ENCODE measurements at regions not wholly inside any gene's neighbourhood (a gene's known extent, or its start where the extent isn't known, plus 50 kb on each side); places are given as distances from the start of the nearest gene placed in this dataset.

DNA sequence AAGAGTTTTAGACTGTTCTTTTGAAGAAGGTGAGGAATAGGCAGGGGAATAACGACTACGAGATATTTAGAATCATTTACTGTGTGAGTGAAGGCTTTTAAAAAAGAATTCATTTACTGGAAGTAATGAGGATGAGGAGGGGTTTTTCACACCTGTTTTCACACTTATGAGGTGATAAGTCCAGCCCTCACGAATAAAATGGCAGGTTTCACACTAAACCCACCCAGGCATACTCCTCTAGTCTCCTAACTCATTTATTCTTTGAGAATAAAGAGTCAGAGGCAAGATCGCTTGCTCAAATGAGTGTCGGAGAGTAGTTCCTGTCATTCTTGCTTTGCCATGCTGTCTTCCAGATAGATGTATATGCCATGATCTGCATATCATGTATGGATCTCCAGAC is 79.0 kb upstream of the ZEB2 start:
- no peak overlapping the region for H3K4me3 ChIP-seq (ENCODE audit: severe bottlenecking)
- H3K27me3 ChIP-seq (ENCODE audit: insufficient read depth, poor library complexity, severe bottlenecking) = no peaks in the 10 kb centered on the region
- no peaks in the 10 kb centered on the region for H3K9me3 ChIP-seq (ENCODE audit: severe bottlenecking)
- TF ChIP-seq, protein P1, sequence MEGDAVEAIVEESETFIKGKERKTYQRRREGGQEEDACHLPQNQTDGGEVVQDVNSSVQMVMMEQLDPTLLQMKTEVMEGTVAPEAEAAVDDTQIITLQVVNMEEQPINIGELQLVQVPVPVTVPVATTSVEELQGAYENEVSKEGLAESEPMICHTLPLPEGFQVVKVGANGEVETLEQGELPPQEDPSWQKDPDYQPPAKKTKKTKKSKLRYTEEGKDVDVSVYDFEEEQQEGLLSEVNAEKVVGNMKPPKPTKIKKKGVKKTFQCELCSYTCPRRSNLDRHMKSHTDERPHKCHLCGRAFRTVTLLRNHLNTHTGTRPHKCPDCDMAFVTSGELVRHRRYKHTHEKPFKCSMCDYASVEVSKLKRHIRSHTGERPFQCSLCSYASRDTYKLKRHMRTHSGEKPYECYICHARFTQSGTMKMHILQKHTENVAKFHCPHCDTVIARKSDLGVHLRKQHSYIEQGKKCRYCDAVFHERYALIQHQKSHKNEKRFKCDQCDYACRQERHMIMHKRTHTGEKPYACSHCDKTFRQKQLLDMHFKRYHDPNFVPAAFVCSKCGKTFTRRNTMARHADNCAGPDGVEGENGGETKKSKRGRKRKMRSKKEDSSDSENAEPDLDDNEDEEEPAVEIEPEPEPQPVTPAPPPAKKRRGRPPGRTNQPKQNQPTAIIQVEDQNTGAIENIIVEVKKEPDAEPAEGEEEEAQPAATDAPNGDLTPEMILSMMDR (IDR thresholded peaks at IDR 0.05; ENCODE audit: poor library complexity, severe bottlenecking) = no peak
- no peak overlapping the region for H3K27ac ChIP-seq (ENCODE audit: poor library complexity, severe bottlenecking)
- H3K36me3 ChIP-seq (ENCODE audit: low read depth) = no peaks in the 10 kb centered on the region
- ATAC-seq (ENCODE audit: low read depth) = no peak
- H3K4me1 ChIP-seq (ENCODE audit: insufficient read depth, poor library complexity, severe bottlenecking) = peaks cover 4% of the 10 kb centered on the region
- no peak for DNase-seq (ENCODE audit: low spot score)

DNA sequence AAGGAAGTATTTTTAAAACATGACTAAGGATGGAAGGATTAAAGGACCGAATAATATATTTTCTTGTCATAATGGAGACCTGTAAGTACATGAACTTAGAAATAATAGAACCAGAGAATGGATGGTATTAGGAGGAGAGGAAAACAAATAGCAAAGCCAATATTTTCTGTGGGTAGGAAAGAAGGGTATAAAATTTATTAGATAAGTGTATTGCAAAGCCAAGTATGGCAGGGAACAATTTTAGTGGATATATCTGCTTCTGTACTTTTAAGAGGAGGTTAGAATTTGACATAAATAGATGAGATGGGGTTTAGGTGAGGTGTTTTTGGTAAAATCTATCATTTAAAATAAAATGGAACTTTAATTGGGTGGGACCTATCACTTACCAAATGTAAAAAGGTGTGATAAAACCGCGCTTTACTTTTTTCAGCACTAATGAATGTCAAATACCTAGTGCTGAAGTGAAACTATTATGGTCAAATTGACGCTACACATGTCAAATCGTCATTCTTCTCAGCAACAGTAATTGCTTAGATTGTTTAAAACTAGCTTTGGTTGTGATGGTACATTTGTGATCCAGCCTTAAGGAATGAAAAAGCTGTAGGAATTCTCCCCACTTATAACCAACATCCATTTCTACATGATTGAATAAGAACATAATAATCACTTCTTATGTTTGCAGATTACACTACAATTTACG is 78.1 kb upstream of the ZEB2 start:
- Histone ChIP-seq H3K9me3 (ENCODE audit: severe bottlenecking) (no peaks in the 10 kb centered on the region), H3K27ac (ENCODE audit: poor library complexity, severe bottlenecking) (no peak overlapping the region), H3K4me3 (ENCODE audit: severe bottlenecking) (no peak overlapping the region), H3K4me1 (ENCODE audit: insufficient read depth, poor library complexity, severe bottlenecking) (peaks cover 4% of the 10 kb centered on the region), H3K36me3 (ENCODE audit: low read depth) (no peaks in the 10 kb centered on the region), H3K27me3 (ENCODE audit: insufficient read depth, poor library complexity, severe bottlenecking) (no peaks in the 10 kb centered on the region)
- ATAC-seq (ENCODE audit: low read depth) = no peak
- no peak for DNase-seq (ENCODE audit: low spot score)
- TF ChIP-seq, protein P1 (IDR thresholded peaks at IDR 0.05; ENCODE audit: poor library complexity, severe bottlenecking) = no peak

DNA sequence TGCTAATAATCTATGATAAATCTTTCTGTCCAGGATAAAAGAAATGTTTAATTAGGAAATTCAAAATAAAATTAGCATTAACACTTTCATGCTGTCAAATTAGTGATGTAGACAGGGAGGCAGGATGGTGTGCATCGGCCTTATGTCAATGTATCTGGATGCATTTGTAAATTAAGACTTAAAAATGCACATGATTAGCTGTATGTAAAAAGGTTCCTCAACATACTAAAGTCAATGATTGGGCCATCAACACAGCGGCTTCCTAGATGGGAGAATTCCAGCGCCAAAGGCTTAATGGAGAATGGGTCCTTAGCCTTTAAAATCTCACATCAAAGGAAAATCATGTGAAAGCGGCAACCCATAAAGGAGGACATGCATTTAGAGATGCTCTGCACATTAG is 77.5 kb upstream of the ZEB2 start:
- Histone ChIP-seq H3K9me3 (ENCODE audit: severe bottlenecking) (no peaks in the 10 kb centered on the region), H3K27ac (ENCODE audit: poor library complexity, severe bottlenecking) (no peak overlapping the region), H3K36me3 (ENCODE audit: low read depth) (no peaks in the 10 kb centered on the region), H3K4me1 (ENCODE audit: insufficient read depth, poor library complexity, severe bottlenecking) (peaks cover 4% of the 10 kb centered on the region), H3K27me3 (ENCODE audit: insufficient read depth, poor library complexity, severe bottlenecking) (no peaks in the 10 kb centered on the region), H3K4me3 (ENCODE audit: severe bottlenecking) (no peak overlapping the region)
- TF ChIP-seq, protein P1 (IDR thresholded peaks at IDR 0.05; ENCODE audit: poor library complexity, severe bottlenecking) = no peak
- ATAC-seq (ENCODE audit: low read depth) = no peak
- DNase-seq (ENCODE audit: low spot score) = no peak

DNA sequence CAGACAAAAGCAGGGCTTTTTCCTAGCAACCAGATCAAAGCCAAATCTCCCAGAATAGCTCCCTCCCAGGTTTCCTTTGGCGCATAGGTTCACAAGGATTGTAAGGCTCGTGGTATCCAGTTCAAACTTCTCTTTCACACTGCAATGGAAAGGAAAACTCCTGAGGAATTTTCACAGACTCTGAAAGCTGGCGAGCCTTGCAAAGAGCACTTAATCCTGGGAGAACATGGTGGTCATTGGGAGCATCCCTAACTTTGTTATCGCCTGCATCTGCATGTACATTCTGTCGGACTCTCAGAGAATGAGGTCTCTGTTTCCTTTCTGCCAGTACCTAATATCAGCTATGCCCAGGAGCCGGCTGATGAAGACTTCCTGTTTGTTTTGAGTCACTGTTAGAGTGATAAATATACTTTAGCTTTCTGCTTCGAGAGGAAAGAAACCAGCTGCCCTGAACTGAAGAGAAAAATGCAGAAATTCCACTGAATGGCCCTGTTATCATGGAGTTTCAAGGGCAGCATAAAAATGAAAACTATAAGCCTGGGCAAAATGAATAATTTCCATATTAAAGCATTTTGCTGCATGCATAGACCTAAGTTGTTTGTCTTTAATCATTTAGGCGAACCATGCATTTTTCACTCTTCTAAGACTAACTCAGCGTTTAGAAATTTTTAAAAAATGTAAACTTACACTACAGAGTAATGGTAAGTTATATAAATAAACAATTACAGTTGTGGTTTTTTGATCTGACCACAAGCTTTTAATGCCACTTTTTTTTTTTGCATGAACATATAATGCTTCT is 76.4 kb upstream of the ZEB2 start:
- no peak overlapping the region for H3K4me3 ChIP-seq (ENCODE audit: severe bottlenecking)
- H3K4me1 ChIP-seq (ENCODE audit: insufficient read depth, poor library complexity, severe bottlenecking) = peaks cover 4% of the 10 kb centered on the region
- ATAC-seq (ENCODE audit: low read depth) (peak; percentile 94), DNase-seq (ENCODE audit: low spot score) (no peak)
- no peaks in the 10 kb centered on the region for H3K9me3 ChIP-seq (ENCODE audit: severe bottlenecking)
- no peaks in the 10 kb centered on the region for H3K27me3 ChIP-seq (ENCODE audit: insufficient read depth, poor library complexity, severe bottlenecking)
- H3K27ac ChIP-seq (ENCODE audit: poor library complexity, severe bottlenecking) = no peak overlapping the region
- H3K36me3 ChIP-seq (ENCODE audit: low read depth) = no peaks in the 10 kb centered on the region
- TF ChIP-seq, protein P1 (IDR thresholded peaks at IDR 0.05; ENCODE audit: poor library complexity, severe bottlenecking) = no peak

DNA sequence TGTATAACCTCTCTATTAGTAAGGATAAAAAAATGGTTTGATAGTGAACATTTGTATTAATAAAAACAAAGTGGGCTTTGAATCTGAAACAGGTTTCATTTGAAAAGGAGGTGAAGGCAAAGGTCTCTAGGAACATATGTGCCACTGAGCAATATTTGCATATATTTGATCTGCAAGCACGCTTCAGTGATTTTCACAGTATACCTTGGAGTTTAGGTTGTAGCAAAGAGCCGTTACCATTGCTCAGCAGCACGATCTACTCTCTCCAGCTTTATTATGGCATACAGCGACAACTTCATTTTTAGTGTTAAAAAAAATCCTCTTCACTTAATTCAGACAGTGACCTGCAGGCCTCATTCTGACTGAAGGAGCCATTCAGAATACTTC is 75.8 kb upstream of the ZEB2 start:
- DNase-seq (ENCODE audit: low spot score) (no peak), ATAC-seq (ENCODE audit: low read depth) (no peak)
- H3K4me3 ChIP-seq (ENCODE audit: severe bottlenecking) = no peak overlapping the region
- no peak overlapping the region for H3K27ac ChIP-seq (ENCODE audit: poor library complexity, severe bottlenecking)
- H3K4me1 ChIP-seq (ENCODE audit: insufficient read depth, poor library complexity, severe bottlenecking) = peaks cover 4% of the 10 kb centered on the region
- H3K36me3 ChIP-seq (ENCODE audit: low read depth) = no peaks in the 10 kb centered on the region
- H3K27me3 ChIP-seq (ENCODE audit: insufficient read depth, poor library complexity, severe bottlenecking) = no peaks in the 10 kb centered on the region
- H3K9me3 ChIP-seq (ENCODE audit: severe bottlenecking) = no peaks in the 10 kb centered on the region
- TF ChIP-seq, protein P1 (IDR thresholded peaks at IDR 0.05; ENCODE audit: poor library complexity, severe bottlenecking) = no peak

Data from RWPE2 (cell line).